Peyer's patch (tissue), 4 donors: ENCODE measurements at regions not wholly inside any gene's neighbourhood (a gene's known extent, or its start where the extent isn't known, plus 50 kb on each side); places are given as distances from the start of the nearest gene placed in this dataset.

Source experiments
- POLR2A ChIP-seq, 2 donors: fragments of 450-650 bp; IDR thresholded peaks; one replicate each; pipeline ENCODE4 v1.5.1; 2017; ENCODE audit warnings: antibody characterized with exemption in 2 of 2, mild to moderate bottlenecking in 2 of 2, moderate library complexity in 2 of 2
- TF ChIP-seq, protein P1 (sequence below), 6 experiments: fragments of 450-650 bp in 4 of 6; fragments of 200-600 bp in 2 of 6; sonication (generic) in 1 of 6; IDR thresholded peaks; one replicate each; pipeline ENCODE4 v1.5.1; 2017 to 2019; ENCODE audit warnings: antibody characterized with exemption in 6 of 6, mild to moderate bottlenecking in 3 of 6, moderate library complexity in 1 of 6

DNA sequence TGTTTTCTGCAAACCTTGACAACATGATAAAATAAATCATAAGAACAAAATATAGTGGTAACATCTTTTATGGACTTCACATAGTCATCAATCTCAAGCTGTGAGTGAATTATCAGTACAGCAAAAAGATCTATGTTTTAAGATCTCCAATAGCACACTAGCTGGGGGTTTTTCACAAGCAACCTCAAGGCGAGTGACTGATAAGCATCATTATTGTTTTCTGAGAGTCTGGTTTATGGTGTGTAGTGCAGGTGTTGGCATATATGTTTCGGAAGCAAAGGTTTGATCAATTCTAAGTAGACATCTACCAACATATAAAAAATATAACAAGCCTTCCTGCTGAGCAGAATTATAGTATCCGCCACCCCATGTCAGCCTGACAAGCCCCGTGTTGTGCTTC lies 403.8 kb upstream of the MGMT start:
- TF ChIP-seq, protein P1, sequence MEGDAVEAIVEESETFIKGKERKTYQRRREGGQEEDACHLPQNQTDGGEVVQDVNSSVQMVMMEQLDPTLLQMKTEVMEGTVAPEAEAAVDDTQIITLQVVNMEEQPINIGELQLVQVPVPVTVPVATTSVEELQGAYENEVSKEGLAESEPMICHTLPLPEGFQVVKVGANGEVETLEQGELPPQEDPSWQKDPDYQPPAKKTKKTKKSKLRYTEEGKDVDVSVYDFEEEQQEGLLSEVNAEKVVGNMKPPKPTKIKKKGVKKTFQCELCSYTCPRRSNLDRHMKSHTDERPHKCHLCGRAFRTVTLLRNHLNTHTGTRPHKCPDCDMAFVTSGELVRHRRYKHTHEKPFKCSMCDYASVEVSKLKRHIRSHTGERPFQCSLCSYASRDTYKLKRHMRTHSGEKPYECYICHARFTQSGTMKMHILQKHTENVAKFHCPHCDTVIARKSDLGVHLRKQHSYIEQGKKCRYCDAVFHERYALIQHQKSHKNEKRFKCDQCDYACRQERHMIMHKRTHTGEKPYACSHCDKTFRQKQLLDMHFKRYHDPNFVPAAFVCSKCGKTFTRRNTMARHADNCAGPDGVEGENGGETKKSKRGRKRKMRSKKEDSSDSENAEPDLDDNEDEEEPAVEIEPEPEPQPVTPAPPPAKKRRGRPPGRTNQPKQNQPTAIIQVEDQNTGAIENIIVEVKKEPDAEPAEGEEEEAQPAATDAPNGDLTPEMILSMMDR (IDR thresholded peaks at IDR 0.05) = no peak
- TF ChIP-seq POLR2A (IDR thresholded peaks at IDR 0.05) = no peak
